Astrocyte (in vitro differentiated cells and primary cell): ENCODE measurements at regions not wholly inside any gene's neighbourhood (a gene's known extent, or its start where the extent isn't known, plus 50 kb on each side); places are given as distances from the start of the nearest gene placed in this dataset.

ENCODE experiments used
- EZH2 ChIP-seq: IDR thresholded peaks from 2 replicates; pipeline ENCODE4 v1.6.1; 2012; ENCODE audit warnings: mild to moderate bottlenecking, low read length, inconsistent platforms; ENCODE audit not compliant: insufficient read depth
- TF ChIP-seq, protein P1 (sequence below): IDR thresholded peaks from 2 replicates; pipeline ENCODE4 v1.5.1; 2011; ENCODE audit warnings: low read depth, mild to moderate bottlenecking, inconsistent platforms, low read length, moderate library complexity; ENCODE audit not compliant: insufficient read depth

DNA sequence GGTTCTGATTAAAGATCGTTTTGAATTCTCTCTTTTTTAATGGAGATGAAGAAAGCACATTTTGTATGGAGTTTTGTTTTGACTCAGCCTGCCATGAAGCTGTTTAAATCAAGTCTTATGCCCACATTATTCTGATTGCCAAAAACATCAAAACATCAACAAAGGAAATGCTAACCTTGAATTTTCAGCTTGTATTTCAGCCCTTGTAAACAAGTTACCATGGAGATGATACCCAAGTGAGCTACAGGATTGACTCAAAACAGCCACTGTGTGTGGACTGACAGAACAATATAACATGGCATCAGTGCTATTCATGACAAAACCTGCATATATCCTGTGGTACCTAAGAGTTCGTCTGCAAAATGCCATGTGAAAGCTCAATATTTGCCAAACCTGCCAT lies 1581.0 kb downstream of the MAT2B start:
- TF ChIP-seq, protein P1, sequence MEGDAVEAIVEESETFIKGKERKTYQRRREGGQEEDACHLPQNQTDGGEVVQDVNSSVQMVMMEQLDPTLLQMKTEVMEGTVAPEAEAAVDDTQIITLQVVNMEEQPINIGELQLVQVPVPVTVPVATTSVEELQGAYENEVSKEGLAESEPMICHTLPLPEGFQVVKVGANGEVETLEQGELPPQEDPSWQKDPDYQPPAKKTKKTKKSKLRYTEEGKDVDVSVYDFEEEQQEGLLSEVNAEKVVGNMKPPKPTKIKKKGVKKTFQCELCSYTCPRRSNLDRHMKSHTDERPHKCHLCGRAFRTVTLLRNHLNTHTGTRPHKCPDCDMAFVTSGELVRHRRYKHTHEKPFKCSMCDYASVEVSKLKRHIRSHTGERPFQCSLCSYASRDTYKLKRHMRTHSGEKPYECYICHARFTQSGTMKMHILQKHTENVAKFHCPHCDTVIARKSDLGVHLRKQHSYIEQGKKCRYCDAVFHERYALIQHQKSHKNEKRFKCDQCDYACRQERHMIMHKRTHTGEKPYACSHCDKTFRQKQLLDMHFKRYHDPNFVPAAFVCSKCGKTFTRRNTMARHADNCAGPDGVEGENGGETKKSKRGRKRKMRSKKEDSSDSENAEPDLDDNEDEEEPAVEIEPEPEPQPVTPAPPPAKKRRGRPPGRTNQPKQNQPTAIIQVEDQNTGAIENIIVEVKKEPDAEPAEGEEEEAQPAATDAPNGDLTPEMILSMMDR, result no peak
- no peak for TF ChIP-seq EZH2
